GM18505 (cell line): ENCODE measurements at regions not wholly inside any gene's neighbourhood (a gene's known extent, or its start where the extent isn't known, plus 50 kb on each side); places are given as distances from the start of the nearest gene placed in this dataset.

Experiments
- ATAC-seq: cut with Tn5 transposase; IDR thresholded peaks from one replicate; pipeline ENCODE4 v1.9.1; 2021; ENCODE audit not compliant: unreplicated experiment
- POLR2A ChIP-seq: IDR thresholded peaks from 4 replicates; pipeline ENCODE4 v1.6.1; 2011; ENCODE audit warnings: borderline replicate concordance; ENCODE audit not compliant: insufficient read depth, insufficient read length; ENCODE audit errors: extremely low read depth

GRCh38 chr11:128351168-128351567, 236.2 kb downstream of the ETS1 start:
- no peak for ATAC-seq
- no peak for TF ChIP-seq POLR2A

- TF ChIP-seq POLR2A: no peak
These were observed 237.6 kb downstream of the ETS1 start for GRCh38 chr11:128349650-128350299.

GRCh38 chr11:128346804-128347203, 240.6 kb downstream of the ETS1 start:
- TF ChIP-seq POLR2A: no peak
- ATAC-seq: no peak

More at GRCh38 chr11:128349650-128350299, 237.6 kb downstream of the ETS1 start:
- no peak for ATAC-seq

GRCh38 chr11:128345316-128345715, 242.0 kb downstream of the ETS1 start:
- TF ChIP-seq POLR2A: no peak
- no peak for ATAC-seq

GRCh38 chr11:128343870-128344269, 243.5 kb downstream of the ETS1 start:
- no peak for ATAC-seq

GRCh38 chr11:128343135-128343514, 244.2 kb downstream of the ETS1 start:
- peak; percentile 21 for ATAC-seq

More at GRCh38 chr11:128343870-128344269, 243.5 kb downstream of the ETS1 start:
- no peak for TF ChIP-seq POLR2A

GRCh38 chr11:128342511-128343134, 244.7 kb downstream of the ETS1 start:
- no peak for TF ChIP-seq POLR2A
- ATAC-seq: peak; percentile 90

More at GRCh38 chr11:128343135-128343514, 244.2 kb downstream of the ETS1 start:
- no peak for TF ChIP-seq POLR2A

- TF ChIP-seq POLR2A: no peak
- ATAC-seq: no peak
These were observed 245.8 kb downstream of the ETS1 start for GRCh38 chr11:128341280-128342248.

- no peak for TF ChIP-seq POLR2A
- no peak for ATAC-seq
These were observed 247.6 kb downstream of the ETS1 start for GRCh38 chr11:128339792-128340191.

- ATAC-seq: no peak
- TF ChIP-seq POLR2A: no peak
These were observed 248.5 kb downstream of the ETS1 start for GRCh38 chr11:128338811-128339210.

GRCh38 chr11:128336203-128336602, 251.2 kb downstream of the ETS1 start:
- TF ChIP-seq POLR2A: no peak
- ATAC-seq: no peak

GRCh38 chr11:128335729-128336128, 251.6 kb downstream of the ETS1 start:
- no peak for ATAC-seq
- TF ChIP-seq POLR2A: no peak

- no peak for TF ChIP-seq POLR2A
- no peak for ATAC-seq
These were observed 252.9 kb downstream of the ETS1 start for GRCh38 chr11:128334311-128335044.
